ENCODE measurements at regions not wholly inside any gene's neighbourhood (a gene's known extent, or its start where the extent isn't known, plus 50 kb on each side); places are given as distances from the start of the nearest gene placed in this dataset.
A peak's percentile ranks its signal among the peaks of the same experiment; 100 is the strongest.

GRCh38 chr7:41003611-41003940 lies 699.3 kb downstream of the INHBA start:
- Histone ChIP-seq H3K9ac (ENCODE audit: low read length) (no peak overlapping the region), H3K27me3 (ENCODE audit: control insufficient read depth, insufficient read depth, low read length) (no peaks in the 10 kb centered on the region), H3K4me3 (ENCODE audit: low read length) (no peak overlapping the region)

GRCh38 chr7:41002741-41003610 lies 699.9 kb downstream of the INHBA start:
- Histone ChIP-seq H3K9ac (ENCODE audit: low read length) (no peak overlapping the region), H3K27me3 (ENCODE audit: control insufficient read depth, insufficient read depth, low read length) (no peaks in the 10 kb centered on the region), H3K27ac (ENCODE audit: low read depth, low read length) (no peak overlapping the region), H3K4me1 (ENCODE audit: control insufficient read depth, insufficient read depth, low read length) (no peaks in the 10 kb centered on the region), H3K4me3 (ENCODE audit: low read length) (no peak overlapping the region), H3K36me3 (ENCODE audit: control insufficient read depth, insufficient read depth, low read length) (no peaks in the 10 kb centered on the region)

More at GRCh38 chr7:41003611-41003940, 699.3 kb downstream of the INHBA start:
- Histone ChIP-seq H3K4me1 (ENCODE audit: control insufficient read depth, insufficient read depth, low read length) (no peaks in the 10 kb centered on the region), H3K36me3 (ENCODE audit: control insufficient read depth, insufficient read depth, low read length) (no peaks in the 10 kb centered on the region), H3K27ac (ENCODE audit: low read depth, low read length) (no peak overlapping the region)

- H3K27me3 ChIP-seq (ENCODE audit: control insufficient read depth, insufficient read depth, low read length), result no peaks in the 10 kb centered on the region
- no peak overlapping the region for H3K4me3 ChIP-seq (ENCODE audit: low read length)
- H3K9ac ChIP-seq (ENCODE audit: low read length), result no peak overlapping the region
- no peak overlapping the region for H3K27ac ChIP-seq (ENCODE audit: low read depth, low read length)
- no peaks in the 10 kb centered on the region for H3K4me1 ChIP-seq (ENCODE audit: control insufficient read depth, insufficient read depth, low read length)
- no peaks in the 10 kb centered on the region for H3K36me3 ChIP-seq (ENCODE audit: control insufficient read depth, insufficient read depth, low read length)
Observed at GRCh38 chr7:41000042-41000441, 702.8 kb downstream of the INHBA start.

- Histone ChIP-seq H3K27ac (ENCODE audit: low read depth, low read length) (no peak overlapping the region), H3K9ac (ENCODE audit: low read length) (no peak overlapping the region), H3K36me3 (ENCODE audit: control insufficient read depth, insufficient read depth, low read length) (no peaks in the 10 kb centered on the region), H3K27me3 (ENCODE audit: control insufficient read depth, insufficient read depth, low read length) (no peaks in the 10 kb centered on the region), H3K4me1 (ENCODE audit: control insufficient read depth, insufficient read depth, low read length) (no peaks in the 10 kb centered on the region), H3K4me3 (ENCODE audit: low read length) (no peak overlapping the region)
Observed at GRCh38 chr7:40996233-40996677, 706.6 kb downstream of the INHBA start.

GRCh38 chr7:40990841-40991240 lies 712.0 kb downstream of the INHBA start:
- Histone ChIP-seq H3K36me3 (ENCODE audit: control insufficient read depth, insufficient read depth, low read length) (no peaks in the 10 kb centered on the region), H3K9ac (ENCODE audit: low read length) (no peak overlapping the region), H3K4me3 (ENCODE audit: low read length) (no peak overlapping the region), H3K4me1 (ENCODE audit: control insufficient read depth, insufficient read depth, low read length) (no peaks in the 10 kb centered on the region), H3K27me3 (ENCODE audit: control insufficient read depth, insufficient read depth, low read length) (no peaks in the 10 kb centered on the region), H3K27ac (ENCODE audit: low read depth, low read length) (no peak overlapping the region)

- H3K9ac ChIP-seq (ENCODE audit: low read length), result no peak overlapping the region
- H3K36me3 ChIP-seq (ENCODE audit: control insufficient read depth, insufficient read depth, low read length), result no peaks in the 10 kb centered on the region
- no peak overlapping the region for H3K27ac ChIP-seq (ENCODE audit: low read depth, low read length)
- H3K27me3 ChIP-seq (ENCODE audit: control insufficient read depth, insufficient read depth, low read length), result no peaks in the 10 kb centered on the region
- H3K4me3 ChIP-seq (ENCODE audit: low read length), result no peak overlapping the region
- H3K4me1 ChIP-seq (ENCODE audit: control insufficient read depth, insufficient read depth, low read length), result no peaks in the 10 kb centered on the region
Observed at GRCh38 chr7:40987571-40987970, 715.3 kb downstream of the INHBA start.

- H3K4me3 ChIP-seq (ENCODE audit: low read length), result no peak overlapping the region
- H3K36me3 ChIP-seq (ENCODE audit: control insufficient read depth, insufficient read depth, low read length), result no peaks in the 10 kb centered on the region
- H3K9ac ChIP-seq (ENCODE audit: low read length), result no peak overlapping the region
- no peaks in the 10 kb centered on the region for H3K4me1 ChIP-seq (ENCODE audit: control insufficient read depth, insufficient read depth, low read length)
- no peaks in the 10 kb centered on the region for H3K27me3 ChIP-seq (ENCODE audit: control insufficient read depth, insufficient read depth, low read length)
- H3K27ac ChIP-seq (ENCODE audit: low read depth, low read length), result peak overlapping the region; percentile 21
Observed at GRCh38 chr7:40986351-40986873, 716.5 kb downstream of the INHBA start.

- Histone ChIP-seq H3K27me3 (ENCODE audit: control insufficient read depth, insufficient read depth, low read length) (no peaks in the 10 kb centered on the region), H3K27ac (ENCODE audit: low read depth, low read length) (no peak overlapping the region), H3K36me3 (ENCODE audit: control insufficient read depth, insufficient read depth, low read length) (no peaks in the 10 kb centered on the region), H3K4me1 (ENCODE audit: control insufficient read depth, insufficient read depth, low read length) (no peaks in the 10 kb centered on the region), H3K9ac (ENCODE audit: low read length) (no peak overlapping the region), H3K4me3 (ENCODE audit: low read length) (no peak overlapping the region)
Observed at GRCh38 chr7:40983111-40983510, 719.8 kb downstream of the INHBA start.

- H3K9ac ChIP-seq (ENCODE audit: low read length), result no peak overlapping the region
- no peaks in the 10 kb centered on the region for H3K4me1 ChIP-seq (ENCODE audit: control insufficient read depth, insufficient read depth, low read length)
- no peak overlapping the region for H3K4me3 ChIP-seq (ENCODE audit: low read length)
- H3K36me3 ChIP-seq (ENCODE audit: control insufficient read depth, insufficient read depth, low read length), result no peaks in the 10 kb centered on the region
- no peak overlapping the region for H3K27ac ChIP-seq (ENCODE audit: low read depth, low read length)
- H3K27me3 ChIP-seq (ENCODE audit: control insufficient read depth, insufficient read depth, low read length), result no peaks in the 10 kb centered on the region
Observed at GRCh38 chr7:40979296-40979695, 723.6 kb downstream of the INHBA start.

- Histone ChIP-seq H3K27ac (ENCODE audit: low read depth, low read length) (no peak overlapping the region), H3K36me3 (ENCODE audit: control insufficient read depth, insufficient read depth, low read length) (no peaks in the 10 kb centered on the region), H3K4me3 (ENCODE audit: low read length) (no peak overlapping the region), H3K9ac (ENCODE audit: low read length) (no peak overlapping the region), H3K4me1 (ENCODE audit: control insufficient read depth, insufficient read depth, low read length) (no peaks in the 10 kb centered on the region), H3K27me3 (ENCODE audit: control insufficient read depth, insufficient read depth, low read length) (no peaks in the 10 kb centered on the region)
Observed at GRCh38 chr7:40978047-40978446, 724.8 kb downstream of the INHBA start.

- no peak overlapping the region for H3K9ac ChIP-seq (ENCODE audit: low read length)
- H3K4me1 ChIP-seq (ENCODE audit: control insufficient read depth, insufficient read depth, low read length), result no peaks in the 10 kb centered on the region
- no peak overlapping the region for H3K27ac ChIP-seq (ENCODE audit: low read depth, low read length)
- H3K4me3 ChIP-seq (ENCODE audit: low read length), result no peak overlapping the region
- H3K27me3 ChIP-seq (ENCODE audit: control insufficient read depth, insufficient read depth, low read length), result no peaks in the 10 kb centered on the region
- H3K36me3 ChIP-seq (ENCODE audit: control insufficient read depth, insufficient read depth, low read length), result no peaks in the 10 kb centered on the region
Observed at GRCh38 chr7:40977533-40977932, 725.4 kb downstream of the INHBA start.

GRCh38 chr7:40972426-40972825 lies 730.5 kb downstream of the INHBA start:
- H3K27ac ChIP-seq (ENCODE audit: low read depth, low read length), result no peak overlapping the region
- no peak overlapping the region for H3K4me3 ChIP-seq (ENCODE audit: low read length)
- H3K27me3 ChIP-seq (ENCODE audit: control insufficient read depth, insufficient read depth, low read length), result no peaks in the 10 kb centered on the region
- H3K4me1 ChIP-seq (ENCODE audit: control insufficient read depth, insufficient read depth, low read length), result no peaks in the 10 kb centered on the region
- H3K9ac ChIP-seq (ENCODE audit: low read length), result no peak overlapping the region
- no peaks in the 10 kb centered on the region for H3K36me3 ChIP-seq (ENCODE audit: control insufficient read depth, insufficient read depth, low read length)

GRCh38 chr7:40969641-40970040 lies 733.2 kb downstream of the INHBA start:
- no peak overlapping the region for H3K27ac ChIP-seq (ENCODE audit: low read depth, low read length)
- no peaks in the 10 kb centered on the region for H3K4me1 ChIP-seq (ENCODE audit: control insufficient read depth, insufficient read depth, low read length)
- no peak overlapping the region for H3K4me3 ChIP-seq (ENCODE audit: low read length)
- no peaks in the 10 kb centered on the region for H3K36me3 ChIP-seq (ENCODE audit: control insufficient read depth, insufficient read depth, low read length)
- no peak overlapping the region for H3K9ac ChIP-seq (ENCODE audit: low read length)
- no peaks in the 10 kb centered on the region for H3K27me3 ChIP-seq (ENCODE audit: control insufficient read depth, insufficient read depth, low read length)

Data from rectal smooth muscle tissue (tissue), 1 donor.